Stimulated activated CD4-positive, alpha-beta T cell treated with anti-CD3 and anti-CD28 coated beads, TNF-alpha, amount 100 ng/mL, for 48 hours (primary cell): ENCODE measurements at regions not wholly inside any gene's neighbourhood (a gene's known extent, or its start where the extent isn't known, plus 50 kb on each side); places are given as distances from the start of the nearest gene placed in this dataset.

Source experiments
- DNase-seq, 3 donors: peaks; one replicate each; pipeline ENCODE4 v3.0.0-alpha.2; 2020; ENCODE audit warnings: low read depth in 3 of 3

DNA sequence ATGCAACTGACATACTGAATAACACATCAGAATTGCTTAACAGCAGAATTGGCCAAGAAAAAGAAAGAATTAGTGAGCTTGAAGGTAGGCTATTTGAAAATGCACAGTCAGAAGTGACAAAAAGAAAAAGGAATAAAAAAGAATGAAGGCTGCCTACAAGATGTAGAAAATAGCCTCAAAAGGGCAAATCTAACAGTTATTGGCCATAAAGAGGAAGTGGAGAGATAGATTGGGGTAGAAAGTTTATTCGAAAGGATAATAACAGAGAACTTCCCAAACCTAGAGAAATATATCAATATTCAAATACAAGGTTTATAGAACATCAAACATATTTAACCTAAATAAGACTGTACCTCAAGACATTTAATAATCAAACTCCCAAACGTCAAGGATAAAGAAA is 67.5 kb downstream of the ATP6V1G3 start:
- no peak for DNase-seq

DNA sequence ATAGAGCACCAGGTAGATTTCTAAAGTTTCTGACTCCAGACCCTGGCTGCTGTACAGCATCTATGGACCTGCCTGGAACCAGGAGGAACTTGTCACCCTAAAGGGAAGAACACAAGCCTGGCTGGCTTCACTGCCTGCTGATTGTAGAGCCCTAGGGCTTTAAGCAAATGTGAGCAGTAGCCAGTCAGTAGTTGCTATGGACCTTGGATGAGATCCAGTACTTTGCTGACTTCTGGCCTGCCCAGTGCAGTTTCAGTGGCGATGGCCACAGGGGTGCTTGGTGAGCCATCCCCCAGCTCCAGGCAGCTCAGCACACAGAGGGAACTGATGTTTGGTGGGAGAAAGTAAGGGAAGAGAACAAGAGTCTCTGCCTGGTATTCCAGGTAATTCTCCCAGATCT is 68.4 kb downstream of the ATP6V1G3 start:
- no peak for DNase-seq

DNA sequence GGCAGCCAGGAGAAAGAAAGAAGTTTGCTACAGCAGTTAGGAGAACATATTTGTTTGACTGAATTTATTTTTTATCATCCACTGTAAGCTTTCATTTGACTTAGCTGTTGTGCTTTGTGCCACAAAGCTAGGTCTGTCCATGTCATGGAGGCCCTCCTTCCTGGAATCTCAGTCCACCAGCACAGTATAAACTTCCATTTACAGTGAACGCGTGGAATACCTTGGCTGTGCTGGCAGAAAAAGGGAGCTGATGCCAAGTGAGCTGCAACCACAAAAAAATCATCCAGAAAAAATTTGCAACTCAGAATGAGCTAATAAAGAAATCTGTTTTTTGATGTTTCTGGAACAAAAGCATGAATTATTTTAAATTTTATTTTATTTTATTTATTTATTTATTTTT is 72.6 kb downstream of the ATP6V1G3 start:
- DNase-seq: no peak

DNA sequence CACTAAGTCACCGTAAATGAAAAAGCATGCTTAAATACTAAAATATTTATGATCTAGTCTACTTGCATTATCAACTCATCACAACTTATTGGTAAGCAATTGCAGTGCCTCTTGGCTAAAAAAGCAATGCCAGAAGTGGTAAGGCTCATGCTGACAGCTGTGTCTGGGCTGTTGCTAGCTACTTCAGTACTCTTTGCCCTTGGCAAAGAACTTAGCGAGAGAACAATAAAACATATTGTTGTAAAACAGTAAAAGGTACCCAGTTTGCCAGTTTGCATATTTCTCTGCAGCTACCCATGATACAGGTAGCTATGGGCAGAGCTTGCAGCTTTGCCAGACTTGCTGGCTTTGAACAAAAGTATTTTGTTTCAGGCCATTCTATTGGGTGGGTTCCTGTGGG is 73.1 kb downstream of the ATP6V1G3 start:
- no peak for DNase-seq

DNA sequence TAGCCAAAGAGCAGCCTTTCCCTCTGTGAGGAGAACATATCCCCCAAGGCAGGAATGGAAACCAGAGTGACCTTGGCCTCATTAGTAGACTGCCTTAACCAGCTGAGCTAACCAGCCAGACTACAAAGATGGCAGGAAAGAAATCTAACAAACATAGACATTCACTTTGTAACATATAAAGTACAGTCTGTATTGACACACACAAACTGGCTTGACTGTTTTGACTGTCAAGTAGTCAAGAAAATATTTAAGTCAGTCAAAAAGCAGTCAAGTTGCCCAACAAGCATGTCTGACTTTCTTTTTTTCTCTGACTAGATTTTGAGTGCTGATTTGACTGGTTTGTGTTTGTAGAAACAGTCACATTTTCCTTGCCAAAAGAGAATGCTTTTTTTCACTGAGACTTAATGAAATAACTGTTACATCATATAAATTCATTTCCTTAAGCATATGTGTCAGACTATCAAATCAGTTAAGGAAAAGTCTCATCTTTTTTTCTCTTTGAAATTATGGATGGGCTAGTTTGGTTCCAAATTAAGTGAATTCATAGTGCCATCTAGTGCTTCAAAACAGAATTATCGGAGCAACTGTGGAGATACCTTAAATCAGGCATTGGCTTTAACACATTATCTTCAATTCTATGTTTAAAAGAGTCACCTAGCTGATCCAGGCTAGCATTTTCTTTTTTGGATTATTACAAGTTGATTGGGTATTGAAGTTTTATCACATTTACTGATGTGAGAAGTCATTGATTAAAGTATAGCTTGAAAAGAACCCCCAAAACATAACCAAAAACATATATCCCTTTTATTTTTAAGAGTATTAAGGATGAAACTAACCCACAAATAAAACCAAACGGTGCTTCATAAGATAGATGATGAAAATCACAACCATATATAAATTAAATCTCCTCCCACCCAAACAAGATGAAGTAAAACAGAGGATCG is 75.0 kb downstream of the ATP6V1G3 start:
- DNase-seq: no peak

DNA sequence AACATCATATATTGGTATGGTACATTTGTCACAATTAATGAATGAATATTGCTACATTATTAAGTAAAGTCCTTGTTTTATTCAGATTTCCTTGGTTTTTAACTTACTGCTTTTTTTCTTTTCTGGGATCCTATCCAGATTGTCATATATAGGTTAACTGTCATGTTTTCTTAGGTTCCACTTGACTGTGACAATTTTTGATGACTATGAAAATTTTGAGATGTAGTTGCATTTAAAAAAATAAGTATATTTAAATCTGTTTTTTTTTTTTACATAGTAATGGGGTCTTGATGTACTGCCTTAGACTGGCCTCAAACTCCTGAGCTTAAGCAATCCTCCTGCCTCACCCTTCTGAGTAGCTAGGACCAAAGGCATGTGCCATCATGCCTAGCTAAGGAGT is 76.8 kb downstream of the ATP6V1G3 start:
- DNase-seq: no peak

DNA sequence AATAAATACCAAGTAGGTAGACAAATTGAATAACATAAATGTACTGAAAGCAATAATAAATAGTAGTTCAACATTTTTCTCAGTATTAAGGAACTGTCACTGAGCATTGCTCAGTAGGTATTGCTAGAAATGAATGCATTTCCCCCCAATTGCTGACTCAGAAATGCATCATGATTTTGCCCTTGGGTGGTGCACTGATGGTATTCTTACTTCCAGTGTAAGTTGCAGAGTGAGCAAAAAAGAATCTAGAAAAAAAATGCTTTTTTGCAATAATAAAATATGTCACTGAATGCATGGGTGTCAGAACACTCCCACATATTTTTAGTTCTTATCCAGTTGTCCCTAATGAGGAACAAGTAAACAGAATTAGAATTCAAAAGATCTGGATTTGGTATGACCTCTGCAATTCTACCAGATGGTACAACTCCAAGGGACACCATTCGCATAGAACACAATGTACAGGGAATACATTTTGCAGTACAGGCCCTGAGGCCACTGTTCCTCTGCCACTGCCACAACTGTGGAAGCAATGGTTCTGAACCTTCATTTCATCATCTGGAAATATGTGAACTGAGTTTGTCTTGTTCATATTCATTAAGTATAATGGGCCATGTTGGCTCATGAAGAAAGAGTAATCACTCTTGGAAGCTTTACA is 78.0 kb downstream of the ATP6V1G3 start:
- peak in 1 of 3 donors; percentile 31 for DNase-seq

DNA sequence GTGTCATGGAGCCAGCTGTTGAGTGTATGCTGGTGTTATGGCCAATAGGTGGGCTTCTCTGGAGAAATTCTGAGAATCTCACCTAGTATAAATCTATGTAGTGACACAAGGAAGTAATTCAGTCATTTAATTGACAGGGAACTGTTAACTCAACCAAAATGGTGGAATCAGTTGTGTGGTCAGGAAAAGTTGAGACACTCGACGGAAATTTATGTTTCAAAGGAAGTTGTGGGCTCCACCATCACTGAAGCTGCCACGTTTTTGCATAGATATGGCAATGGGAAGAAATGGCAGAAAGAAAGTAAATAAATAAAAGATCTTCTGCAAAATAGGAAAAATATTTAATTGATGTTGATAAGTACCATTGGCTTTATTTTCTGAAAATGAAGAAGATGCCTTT is 84.5 kb downstream of the ATP6V1G3 start:
- no peak for DNase-seq

DNA sequence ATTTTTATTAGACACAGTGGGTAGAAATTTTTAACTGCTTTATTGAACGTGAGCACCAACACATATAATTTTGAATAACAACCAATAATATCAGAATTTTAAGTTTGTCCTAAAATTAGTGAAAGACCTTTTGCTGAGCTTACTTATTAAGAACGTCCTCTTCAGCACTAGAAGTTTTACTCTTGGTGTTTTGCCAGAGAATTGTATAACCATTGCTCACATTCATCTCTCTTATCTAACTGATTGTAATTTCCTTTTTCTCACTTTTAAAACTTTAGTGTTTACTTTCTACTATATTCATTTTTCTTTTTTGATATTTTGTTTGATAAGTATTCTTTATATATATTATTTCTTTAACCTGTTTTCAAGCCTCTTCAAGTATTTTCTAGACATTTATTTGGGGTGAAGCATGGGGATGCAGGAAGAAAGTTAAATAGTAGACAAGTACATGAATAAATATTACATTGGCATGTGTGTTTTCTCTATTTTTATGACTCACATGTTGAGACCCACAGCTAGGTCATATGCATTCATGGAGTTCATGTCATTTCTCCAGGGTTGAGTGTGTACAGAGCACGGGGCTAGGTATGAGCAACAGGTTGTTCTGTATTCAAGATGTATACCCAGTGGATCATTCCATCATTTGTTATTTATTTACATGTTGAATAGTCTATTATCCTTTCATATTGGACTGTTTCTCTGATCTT is 90.6 kb downstream of the ATP6V1G3 start:
- no peak for DNase-seq

DNA sequence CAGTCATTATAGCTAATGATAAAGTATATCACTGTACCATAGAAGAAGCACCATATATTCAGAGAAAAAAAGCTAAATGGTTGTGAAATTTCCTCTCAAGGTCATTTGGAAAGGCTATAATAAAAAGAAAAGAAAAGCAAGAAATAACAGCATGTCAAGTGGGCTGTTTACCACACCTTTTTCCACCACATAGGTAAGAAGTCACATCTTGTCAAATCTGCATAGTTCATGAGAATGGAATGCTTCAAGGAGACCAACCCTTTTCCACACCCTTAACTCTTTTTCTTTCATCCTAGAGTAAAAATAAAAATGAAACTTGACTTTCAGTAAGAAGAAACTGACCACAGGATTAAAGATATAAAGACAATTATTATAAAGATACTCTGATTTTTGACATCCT is 91.2 kb downstream of the ATP6V1G3 start:
- no peak for DNase-seq

DNA sequence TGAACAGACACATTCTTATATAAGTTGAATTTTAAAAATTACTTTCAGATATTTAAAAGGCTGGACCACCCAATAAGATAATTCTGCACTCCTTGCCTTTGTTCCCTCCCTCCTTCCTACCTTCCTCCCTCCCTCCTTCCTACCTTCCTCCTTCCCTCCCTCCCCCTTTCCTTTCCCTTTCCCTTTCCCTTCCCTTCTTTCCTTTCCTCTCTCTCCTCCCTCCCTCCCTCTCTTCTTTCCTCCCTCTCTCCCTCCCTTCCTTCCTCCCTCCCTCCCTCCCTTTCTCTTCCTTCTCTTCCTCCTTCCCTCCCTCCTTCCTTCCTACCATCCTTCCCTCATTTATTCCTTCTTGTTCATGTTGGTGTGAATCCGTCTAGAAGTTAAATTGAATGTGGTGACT is 93.0 kb downstream of the ATP6V1G3 start:
- no peak for DNase-seq

DNA sequence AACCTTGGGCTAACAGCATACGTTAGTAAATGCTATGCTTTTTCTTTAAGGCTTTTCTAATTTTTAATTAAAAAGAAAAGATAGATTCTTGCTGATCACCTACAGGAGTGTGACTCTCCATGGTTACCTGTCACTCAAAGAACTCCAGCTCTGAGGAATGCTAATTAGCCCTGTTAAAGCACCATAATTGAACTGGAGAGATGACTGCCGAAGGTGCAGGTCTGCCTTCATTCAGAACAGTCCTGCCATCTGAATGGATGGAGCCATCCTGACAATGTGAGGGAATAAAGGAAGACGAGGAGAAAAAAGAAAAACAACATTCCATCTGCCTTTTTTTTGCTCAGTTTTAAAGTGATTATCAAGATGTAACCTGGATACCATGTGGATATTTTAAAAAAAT is 94.6 kb downstream of the ATP6V1G3 start:
- DNase-seq: no peak

DNA sequence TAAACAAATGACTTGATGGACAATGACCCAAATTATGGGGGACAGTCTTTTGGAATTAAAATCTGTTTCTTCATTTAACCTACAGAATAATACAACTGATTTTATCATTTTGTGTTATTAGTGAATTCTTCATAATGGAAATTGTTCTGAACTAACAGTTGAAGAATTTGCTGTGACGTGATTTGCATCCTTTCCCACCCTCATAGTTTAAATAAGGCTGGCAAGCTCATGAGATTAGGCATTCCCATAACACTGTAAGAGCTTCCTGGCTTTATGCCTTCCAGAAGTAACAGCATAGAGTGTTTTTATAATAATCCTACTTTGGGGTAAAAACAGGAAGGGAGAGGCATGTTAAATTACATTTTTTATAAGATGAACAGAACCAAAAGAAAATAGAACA is 95.7 kb downstream of the ATP6V1G3 start:
- DNase-seq: no peak

DNA sequence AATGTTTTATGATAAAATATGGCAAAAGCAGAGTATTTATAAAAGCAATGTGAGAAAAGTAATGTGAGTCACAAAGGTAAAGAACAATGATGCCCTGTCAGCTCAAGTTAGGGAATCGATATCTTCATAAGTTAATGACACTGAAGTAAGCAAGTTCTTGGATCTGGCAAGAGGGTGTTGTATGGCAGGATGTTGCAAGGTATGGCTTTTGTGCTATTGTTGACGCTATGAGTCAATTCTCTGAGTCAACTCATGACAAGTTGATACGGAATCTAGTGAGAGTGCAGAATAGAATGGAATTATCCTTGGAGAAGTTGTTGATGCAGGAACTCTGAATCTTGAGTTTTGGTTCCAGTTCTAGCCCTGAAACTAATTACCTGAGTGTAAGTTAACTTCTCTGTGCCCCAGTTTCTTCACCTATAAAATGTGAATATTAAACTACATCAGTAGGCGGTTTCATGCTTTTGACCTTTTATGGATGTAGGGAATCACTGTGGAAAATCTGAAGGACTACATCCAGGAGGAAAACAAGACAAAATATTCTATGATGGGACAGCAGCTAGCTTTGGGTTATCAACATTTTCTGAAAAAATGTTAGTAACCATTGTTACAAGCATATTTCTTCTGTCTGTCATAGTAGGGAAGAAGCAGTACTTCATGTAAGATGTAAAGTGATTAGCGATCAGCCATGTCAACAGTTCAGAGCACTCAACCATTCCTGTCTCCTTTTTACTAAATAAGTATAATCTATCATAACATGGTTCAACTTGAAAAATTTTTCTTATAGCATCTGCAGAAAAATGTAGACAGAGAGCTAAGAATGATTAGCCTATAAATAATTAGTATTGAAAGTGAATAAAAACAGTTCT is 96.9 kb downstream of the ATP6V1G3 start:
- DNase-seq: no peak

DNA sequence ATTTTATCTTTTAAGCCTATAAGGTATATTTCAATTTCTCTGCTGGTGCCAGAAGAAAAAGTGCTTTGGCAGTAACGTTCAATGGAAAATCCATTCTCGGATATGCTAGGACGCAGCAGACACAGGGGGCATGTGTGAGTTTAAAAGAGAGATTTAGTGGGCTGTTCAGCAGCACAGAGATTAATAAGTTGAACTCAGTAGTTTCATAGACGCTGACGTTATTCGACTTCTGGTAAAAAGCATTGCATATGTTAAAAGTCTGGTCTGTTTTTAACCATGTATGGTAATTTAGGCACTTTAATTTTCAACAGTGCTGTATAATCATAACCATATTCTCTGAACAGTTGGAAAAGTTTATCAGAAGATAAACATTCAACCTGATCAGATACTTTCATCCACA is 99.6 kb downstream of the ATP6V1G3 start:
- DNase-seq: no peak

DNA sequence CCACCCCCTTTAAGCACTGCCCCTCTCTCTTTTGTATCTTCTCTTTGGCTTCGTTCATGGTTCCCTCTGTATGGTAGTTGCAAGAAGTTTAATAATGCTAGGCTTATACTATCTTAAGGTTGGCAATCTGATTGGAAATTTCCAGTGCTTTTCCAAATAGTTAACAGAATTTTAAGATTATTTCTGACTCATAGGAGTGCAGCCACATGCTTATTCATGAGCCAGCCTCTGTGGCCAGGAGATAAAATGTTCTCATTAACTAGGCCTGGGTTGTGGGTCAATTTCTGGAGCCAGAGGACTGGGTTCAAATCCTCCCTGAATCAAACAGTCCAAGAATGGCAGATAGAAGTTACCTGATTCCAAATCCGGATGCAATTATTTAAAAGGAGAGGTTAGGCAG is 103.1 kb downstream of the ATP6V1G3 start:
- DNase-seq: no peak

DNA sequence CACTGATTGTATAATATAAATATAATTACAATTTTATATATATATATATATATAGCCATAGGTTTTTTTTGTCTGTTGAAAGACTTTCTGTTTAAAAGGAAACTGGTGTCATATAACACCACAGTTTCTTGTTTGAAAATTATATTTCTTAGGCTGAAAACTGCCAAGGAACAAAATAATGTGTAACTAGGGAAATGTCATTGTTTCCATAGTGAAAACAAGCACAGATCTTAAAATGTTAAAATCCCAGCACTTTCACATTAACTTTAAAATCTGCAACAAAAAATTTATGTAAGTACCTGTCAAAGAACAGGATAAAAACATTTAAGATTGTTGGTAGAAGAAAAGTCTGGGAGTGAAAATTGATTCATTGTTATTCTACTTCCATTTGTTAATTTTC is 104.2 kb downstream of the ATP6V1G3 start:
- DNase-seq: no peak

DNA sequence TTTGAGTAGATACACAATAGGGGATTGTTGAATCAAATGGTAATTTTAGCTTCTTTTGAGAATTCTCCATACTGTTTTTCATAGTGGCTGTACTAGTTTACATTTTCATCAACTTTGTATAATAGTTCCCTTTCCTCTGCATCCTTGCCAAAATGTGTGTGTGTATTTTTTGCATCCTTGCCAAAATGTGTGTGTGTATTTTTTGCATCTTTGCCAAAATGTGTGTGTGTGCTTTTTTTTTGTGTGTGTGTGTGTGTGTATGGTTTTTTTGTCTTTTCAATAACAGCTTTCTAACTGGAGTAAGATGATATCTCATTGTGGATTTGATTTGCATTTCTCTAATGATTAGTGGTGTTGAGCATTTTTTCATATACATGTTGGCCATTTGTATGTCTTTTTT is 105.4 kb downstream of the ATP6V1G3 start:
- no peak for DNase-seq

DNA sequence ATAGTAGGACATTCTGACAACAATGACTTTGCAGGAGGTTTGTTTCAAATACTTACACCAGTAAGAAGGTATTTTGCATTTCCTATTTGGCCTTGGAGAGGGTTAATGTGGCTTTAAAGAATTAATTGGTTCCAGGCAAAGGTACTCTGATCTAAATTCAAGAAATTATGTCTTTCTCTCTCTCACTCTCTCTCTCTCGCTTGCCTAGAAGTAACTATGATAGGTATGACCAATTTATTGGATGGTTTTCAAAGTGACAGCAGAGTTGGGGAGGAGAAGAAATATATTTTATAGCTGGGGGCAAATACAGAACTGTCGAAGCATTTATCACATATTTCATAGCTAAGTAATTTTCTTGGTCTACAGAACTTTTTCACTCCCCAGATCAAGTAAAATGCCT is 116.0 kb downstream of the ATP6V1G3 start:
- DNase-seq: no peak

DNA sequence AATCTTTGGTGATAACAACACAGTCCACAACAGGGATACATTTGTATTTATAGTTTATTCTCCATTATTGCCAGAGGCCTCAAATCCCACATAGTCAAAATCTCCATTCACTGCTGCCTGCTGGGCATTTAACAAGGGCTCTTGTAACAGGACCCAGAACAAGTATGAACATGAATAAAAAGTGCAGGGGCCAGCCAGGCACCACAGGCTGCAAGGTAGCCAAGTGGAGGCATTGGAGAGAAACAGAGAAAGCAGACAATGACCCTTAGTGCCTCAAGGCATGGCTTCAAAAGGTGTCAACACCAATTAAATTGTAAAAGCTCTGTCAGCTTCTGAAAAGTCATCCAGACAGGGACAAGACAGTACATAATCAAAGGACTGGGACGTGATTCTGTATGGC is 116.8 kb downstream of the ATP6V1G3 start:
- DNase-seq: no peak

DNA sequence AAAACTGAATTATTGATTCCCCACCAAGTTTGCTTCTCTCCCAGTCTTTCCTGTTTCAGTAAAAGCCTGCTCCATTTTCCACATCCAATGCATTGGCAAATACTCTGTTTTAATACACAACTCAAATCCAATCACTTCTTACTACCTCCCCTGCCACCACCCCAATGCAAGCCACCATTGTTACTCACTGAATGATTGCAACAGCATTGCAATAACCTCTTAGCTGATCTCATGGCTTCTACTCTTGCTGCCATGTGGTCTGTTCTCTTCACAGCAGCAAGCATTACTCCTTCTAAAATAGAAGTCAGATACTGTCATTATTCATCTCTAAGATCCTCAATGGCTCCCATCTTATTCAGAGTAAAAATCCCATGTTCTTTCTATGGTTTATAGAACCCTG is 123.4 kb downstream of the ATP6V1G3 start:
- DNase-seq: no peak

DNA sequence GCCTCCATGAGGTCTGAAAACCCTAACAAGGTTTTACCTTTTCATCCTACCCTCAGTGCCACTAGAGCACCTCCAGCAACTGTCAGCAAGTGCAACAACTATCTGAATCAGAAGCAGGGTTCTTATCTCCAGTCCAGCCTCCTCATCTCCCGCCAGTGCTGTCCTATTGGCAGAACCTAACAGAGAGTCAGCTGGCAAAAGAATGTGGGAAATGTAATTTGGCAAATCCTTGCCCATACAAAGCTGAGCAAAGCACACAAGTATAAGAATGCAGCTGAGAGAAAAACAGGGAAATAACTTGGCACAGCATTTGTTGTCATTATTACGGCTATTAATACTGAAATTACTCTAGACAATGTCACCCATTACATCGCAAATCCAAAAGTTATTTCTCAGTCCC is 124.2 kb downstream of the ATP6V1G3 start:
- no peak for DNase-seq
